B cell (primary cell): ENCODE measurements at regions not wholly inside any gene's neighbourhood (a gene's known extent, or its start where the extent isn't known, plus 50 kb on each side); places are given as distances from the start of the nearest gene placed in this dataset.

Source experiments
- ATAC-seq: fragments of 200-7000 bp; cut with Tn5 transposase; one replicate; pipeline ENCODE4 v1.10.0; 2021; ENCODE audit warnings: low read depth, mild to moderate bottlenecking, moderate number of reproducible peaks, moderate library complexity
- CTCF ChIA-PET: fragments of 350-600 bp; sonication (Branson Sonifier 250); formaldehyde crosslinking; loops from one replicate; lab custom pipeline; 2021; ENCODE audit warnings: antibody characterized with exemption, inconsistent platforms; lab: Charles Lee
- POLR2A ChIA-PET: fragments of 350-600 bp; sonication (Branson Sonifier 250); formaldehyde crosslinking; loops from one replicate; lab custom pipeline; 2021; ENCODE audit warnings: antibody characterized with exemption; lab: Charles Lee
- DNase-seq: peaks from one replicate; pipeline ENCODE4 v3.0.0; 2013
- H2AFZ ChIP-seq: 2 replicates; pipeline ENCODE4 v1.6.1; 2012; ENCODE audit warnings: mild to moderate bottlenecking, low read depth, low read length; ENCODE audit not compliant: insufficient read depth, poor library complexity, severe bottlenecking
- H3K27ac ChIP-seq, 2 donors: 1 replicate in 1 of 2; 2 replicates in 1 of 2; pipeline ENCODE4 v1.5.1; 2012 to 2013; ENCODE audit warnings: low read length in 2 of 2, mild to moderate bottlenecking in 2 of 2, moderate library complexity in 1 of 2
- H3K27me3 ChIP-seq, 4 experiments: fragments of 200-600 bp in 1 of 4; sonication (generic) in 1 of 4; replicated peaks in 1 of 4; 1 replicate in 2 of 4; 2 replicates in 2 of 4; pipeline versions ENCODE4 v1.6.1 to v1.7.0; 2013 to 2016; ENCODE audit warnings: low read length in 3 of 4, mild to moderate bottlenecking in 2 of 4, mixed read lengths in 1 of 4, moderate library complexity in 1 of 4; ENCODE audit not compliant: insufficient read depth in 4 of 4, control insufficient read depth in 3 of 4; ENCODE audit errors: control extremely low read depth in 1 of 4
- H3K36me3 ChIP-seq, 2 experiments: replicated peaks in 1 of 2; 1 replicate in 1 of 2; 2 replicates in 1 of 2; pipeline versions ENCODE4 v1.6.1 to v1.7.1; 2013; ENCODE audit warnings: low read length in 1 of 2; ENCODE audit not compliant: insufficient read depth in 2 of 2, control insufficient read depth in 1 of 2; ENCODE audit errors: control extremely low read depth in 1 of 2, extremely low read depth in 1 of 2
- H3K4me1 ChIP-seq, 2 donors: fragments of 200-600 bp in 1 of 2; sonication (generic) in 1 of 2; 1 replicate in 1 of 2; 2 replicates in 1 of 2; pipeline versions ENCODE4 v1.5.1 to v1.6.1; 2013 to 2017; ENCODE audit warnings: low read length in 2 of 2; ENCODE audit not compliant: control insufficient read depth in 2 of 2, insufficient read depth in 2 of 2
- H3K4me2 ChIP-seq: replicated peaks from 2 replicates; pipeline ENCODE3; 2012; ENCODE audit warnings: mild to moderate bottlenecking, low read depth, low read length; ENCODE audit not compliant: poor library complexity, severe bottlenecking
- H3K4me3 ChIP-seq, 5 experiments: fragments of 200-600 bp in 1 of 5; sonication (generic) in 1 of 5; 1 replicate in 3 of 5; 2 replicates in 2 of 5; pipeline versions ENCODE4 v1.5.1 to v1.7.0; 2011 to 2016; ENCODE audit warnings: low read length in 4 of 5, mild to moderate bottlenecking in 4 of 5, low read depth in 2 of 5, control low read depth in 1 of 5, moderate library complexity in 1 of 5; ENCODE audit not compliant: insufficient read depth in 1 of 5; ENCODE audit errors: control extremely low read depth in 1 of 5, extremely low read depth in 1 of 5
- H3K79me2 ChIP-seq: fragments of 200-600 bp; sonication (generic); one replicate; pipeline ENCODE4 v1.6.0; 2016; ENCODE audit warnings: low read length; ENCODE audit not compliant: control insufficient read depth, insufficient read depth
- H3K9ac ChIP-seq: fragments of 200-600 bp; sonication (generic); 2 replicates; pipeline ENCODE4 v1.6.1; 2017; ENCODE audit warnings: mild to moderate bottlenecking, low read length, moderate library complexity
- H3K9me3 ChIP-seq, 3 donors: one replicate each; pipeline versions ENCODE4 v1.6.1 to v1.7.1; 2013; ENCODE audit warnings: low read length in 2 of 3; ENCODE audit not compliant: control insufficient read depth in 2 of 3, insufficient read depth in 1 of 3; ENCODE audit errors: control extremely low read depth in 1 of 3
- H4K20me1 ChIP-seq: 2 replicates; pipeline ENCODE4 v1.6.0; 2012; ENCODE audit warnings: mild to moderate bottlenecking, low read length; ENCODE audit not compliant: insufficient read depth, control insufficient read depth, poor library complexity, severe bottlenecking
- H3K27ac Mint-ChIP-seq: one replicate; pipeline ENCODE4 v1.8.0; 2021; ENCODE audit warnings: mixed read lengths
- H3K27me3 Mint-ChIP-seq: one replicate; pipeline ENCODE4 v1.8.0; 2021; ENCODE audit warnings: mixed read lengths
- H3K4me1 Mint-ChIP-seq: one replicate; pipeline ENCODE4 v1.8.0; 2021; ENCODE audit warnings: mixed read lengths
- H3K4me3 Mint-ChIP-seq: one replicate; pipeline ENCODE4 v1.8.0; 2021; ENCODE audit warnings: mixed read lengths
- H3K9me3 Mint-ChIP-seq: one replicate; pipeline ENCODE4 v1.8.0; 2022; ENCODE audit warnings: mixed read lengths; ENCODE audit not compliant: insufficient read depth
- CTCF ChIP-seq: fragments of 200-600 bp; IDR thresholded peaks from one replicate; pipeline ENCODE4 v1.8.0; 2022; ENCODE audit warnings: antibody characterized with exemption, mild to moderate bottlenecking
- EZH2 ChIP-seq: IDR thresholded peaks from 2 replicates; pipeline ENCODE4 v1.6.1; 2012; ENCODE audit warnings: borderline replicate concordance, low read depth, mild to moderate bottlenecking, moderate library complexity, low read length; ENCODE audit not compliant: insufficient read depth, poor library complexity, severe bottlenecking
- WGBS: methylation state at CpG from one replicate; pipeline ENCODE4 v1.1.5; 2013; ENCODE audit warnings: missing lambda C conversion rate; ENCODE audit not compliant: insufficient coverage; 5-methylcytosine and 5-hydroxymethylcytosine counted together
- intact Hi-C: fragments of 100-400 bp; cut with micrococcal nuclease; formaldehyde crosslinking; loops from one replicate; pipeline ENCODE4 v1.10.0; 2022

GRCh38 chr1:195794225-195794624 is 814.0 kb downstream of the KCNT2 start:
- WGBS: no CpG with 5 or more reads among the region's 3 CpGs
- no peaks in the 10 kb centered on the region for H4K20me1 ChIP-seq
- H3K27ac ChIP-seq: no peak overlapping the region
- CTCF ChIA-PET: no interaction called here
- Mint-ChIP-seq H3K4me1 (no peaks in the 10 kb centered on the region), H3K4me3 (no peak overlapping the region), H3K27me3 (no peaks in the 10 kb centered on the region), H3K27ac (no peak overlapping the region), H3K9me3 (no peaks in the 10 kb centered on the region)
- DNase-seq: no peak
- H3K79me2 ChIP-seq: no peaks in the 10 kb centered on the region
- no peak overlapping the region for H3K9ac ChIP-seq
- no peak overlapping the region for H3K4me3 ChIP-seq
- intact Hi-C loops: no loop called here
- H3K4me2 ChIP-seq: no peak overlapping the region
- no peaks in the 10 kb centered on the region for H3K27me3 ChIP-seq
- no peaks in the 10 kb centered on the region for H3K36me3 ChIP-seq
- peaks cover 0 to 13% (median 0%) of the 10 kb centered on the region in 3 donors for H3K9me3 ChIP-seq
- H2AFZ ChIP-seq: no peak overlapping the region
- POLR2A ChIA-PET: no interaction called here
- TF ChIP-seq CTCF (no peak), EZH2 (no peak)
- no peak for ATAC-seq
- no peaks in the 10 kb centered on the region for H3K4me1 ChIP-seq

GRCh38 chr1:195791796-195792195 is 816.4 kb downstream of the KCNT2 start:
- intact Hi-C loops: no loop called here
- 77% methylated on average over 5 of the region's 7 CpGs for WGBS
- Histone ChIP-seq H3K9me3 (peaks cover 0 to 13% (median 0%) of the 10 kb centered on the region in 3 donors), H2AFZ (no peak overlapping the region), H3K9ac (no peak overlapping the region), H3K4me3 (no peak overlapping the region), H3K79me2 (no peaks in the 10 kb centered on the region), H3K27ac (no peak overlapping the region), H3K4me2 (no peak overlapping the region), H3K36me3 (no peaks in the 10 kb centered on the region), H3K27me3 (no peaks in the 10 kb centered on the region), H3K4me1 (no peaks in the 10 kb centered on the region), H4K20me1 (no peaks in the 10 kb centered on the region)
- no peak for ATAC-seq
- TF ChIP-seq CTCF (no peak), EZH2 (no peak)
- POLR2A ChIA-PET: no interaction called here
- H3K9me3 Mint-ChIP-seq: peaks cover 3% of the 10 kb centered on the region
- H3K4me1 Mint-ChIP-seq: no peaks in the 10 kb centered on the region
- CTCF ChIA-PET: no interaction called here
- H3K4me3 Mint-ChIP-seq: no peak overlapping the region
- no peak for DNase-seq
- no peak overlapping the region for H3K27ac Mint-ChIP-seq
- H3K27me3 Mint-ChIP-seq: no peaks in the 10 kb centered on the region
